SKM-1 treated with dmso at 0.1 percent for 144 hours (cell line): ENCODE measurements at regions not wholly inside any gene's neighbourhood (a gene's known extent, or its start where the extent isn't known, plus 50 kb on each side); places are given as distances from the start of the nearest gene placed in this dataset.
"Not testable (repeated sequence)": the region's sequence is repeated elsewhere in the genome, so short reads cannot be mapped to it uniquely, and the experiment has no call there.

ENCODE experiments used
- DNase-seq: peaks from one replicate; lab custom pipeline; 2025; ENCODE audit not compliant: unreplicated experiment; lab: John Stamatoyannopoulos, UW

- DNase-seq, result no peak
Observed at GRCh38 chr2:6184532-6185292, 492.5 kb downstream of the SOX11 start.

DNA sequence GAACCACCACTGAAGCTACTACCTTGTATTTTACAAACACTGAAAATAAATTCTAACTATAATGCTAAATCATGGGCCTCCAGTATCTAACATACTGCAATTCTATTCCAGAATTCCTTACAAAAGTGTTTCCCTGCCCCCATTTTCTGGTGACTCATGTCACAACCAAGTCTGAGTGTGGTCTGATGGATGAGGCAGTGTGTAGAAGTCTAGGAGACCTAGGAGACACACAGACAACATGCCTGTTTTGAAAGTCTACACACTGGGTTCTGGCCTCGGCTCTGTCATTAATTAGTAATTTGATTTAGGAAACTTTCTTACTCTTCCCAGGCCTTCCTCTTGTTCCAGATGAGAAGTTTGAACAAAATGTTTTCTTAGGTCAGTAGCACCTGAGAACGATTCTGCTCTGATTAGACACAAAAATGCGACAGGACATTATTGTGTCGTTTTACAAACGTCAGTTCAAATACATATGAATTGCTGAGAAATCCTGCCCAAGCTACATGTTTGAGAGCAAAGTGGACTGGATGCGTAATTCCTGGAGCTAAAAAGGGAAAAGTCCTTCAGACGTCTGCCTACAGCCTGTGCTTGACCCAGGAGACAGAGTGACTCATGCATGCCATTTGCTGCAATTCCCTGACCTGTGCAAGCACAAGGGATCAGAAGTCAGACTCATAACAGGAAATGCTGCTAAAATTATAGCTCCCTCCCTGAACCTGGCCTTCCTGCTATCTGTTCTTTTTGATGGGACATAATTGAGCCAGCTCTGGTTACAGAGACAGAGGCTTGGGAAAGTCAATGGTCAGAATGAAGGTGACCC lies 494.4 kb downstream of the SOX11 start:
- DNase-seq, result no peak

DNA sequence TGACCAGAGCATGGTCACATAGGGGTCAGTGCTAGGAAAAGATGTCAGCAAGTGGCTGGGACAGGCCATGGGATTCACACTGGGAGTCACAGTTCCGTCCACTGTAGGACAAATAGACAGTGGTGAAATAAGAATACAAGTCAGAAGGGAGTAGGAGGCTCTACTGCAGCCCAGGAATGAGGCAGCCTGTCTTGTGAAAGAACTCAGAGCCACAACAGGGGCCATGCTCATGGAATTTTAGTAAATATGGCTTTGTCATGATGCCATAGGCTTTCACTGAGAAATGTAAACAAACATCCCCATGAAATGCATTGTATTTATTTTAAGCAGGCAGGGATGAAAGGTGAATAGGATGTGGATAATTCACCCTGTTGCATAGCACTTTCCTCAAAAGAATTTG lies 504.3 kb downstream of the SOX11 start:
- DNase-seq, result no peak

GRCh38 chr2:6198370-6198919 lies 506.3 kb downstream of the SOX11 start:
- DNase-seq, result not testable (repeated sequence)

DNA sequence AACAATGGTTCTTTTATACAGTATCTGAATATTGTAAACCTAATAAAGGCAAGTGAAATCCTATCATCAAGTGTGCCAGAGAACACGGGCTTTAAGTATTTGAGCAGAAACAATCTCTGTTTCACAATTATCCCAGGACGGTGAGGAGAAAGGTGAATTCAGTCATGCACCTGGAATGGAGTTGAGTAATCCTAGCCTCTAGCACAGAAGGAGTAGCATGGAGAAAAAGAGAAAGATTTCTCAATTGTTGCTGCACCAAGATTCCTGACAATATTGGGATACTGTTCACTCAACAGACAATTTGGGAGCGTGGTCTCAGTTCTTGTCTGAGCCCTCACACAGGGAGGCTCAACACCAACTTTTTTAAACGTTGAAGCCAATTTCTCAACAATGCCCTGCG lies 510.6 kb downstream of the SOX11 start:
- no peak for DNase-seq

GRCh38 chr2:6203291-6203959 lies 511.2 kb downstream of the SOX11 start:
- no peak for DNase-seq

DNA sequence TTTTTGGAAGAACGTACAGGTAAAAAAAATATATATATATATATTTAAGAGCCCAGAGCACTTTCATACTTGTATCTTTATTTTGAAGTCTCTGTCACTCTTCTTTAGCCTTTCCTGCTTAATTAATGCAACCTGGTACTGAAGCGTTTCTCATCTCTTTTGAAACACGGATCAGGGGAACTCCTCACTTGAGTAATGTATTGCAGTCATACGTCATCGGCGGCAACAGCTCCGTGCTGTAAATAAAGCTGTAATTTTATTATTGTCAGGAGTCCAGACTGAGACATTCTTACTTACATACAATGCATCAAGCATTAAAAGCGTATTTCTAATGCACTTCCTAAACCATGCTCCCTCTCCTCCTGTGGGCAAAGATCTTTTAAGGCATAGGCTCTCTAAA lies 514.7 kb downstream of the SOX11 start:
- DNase-seq, result no peak

GRCh38 chr2:6211236-6211635 lies 519.1 kb downstream of the SOX11 start:
- no peak for DNase-seq

DNA sequence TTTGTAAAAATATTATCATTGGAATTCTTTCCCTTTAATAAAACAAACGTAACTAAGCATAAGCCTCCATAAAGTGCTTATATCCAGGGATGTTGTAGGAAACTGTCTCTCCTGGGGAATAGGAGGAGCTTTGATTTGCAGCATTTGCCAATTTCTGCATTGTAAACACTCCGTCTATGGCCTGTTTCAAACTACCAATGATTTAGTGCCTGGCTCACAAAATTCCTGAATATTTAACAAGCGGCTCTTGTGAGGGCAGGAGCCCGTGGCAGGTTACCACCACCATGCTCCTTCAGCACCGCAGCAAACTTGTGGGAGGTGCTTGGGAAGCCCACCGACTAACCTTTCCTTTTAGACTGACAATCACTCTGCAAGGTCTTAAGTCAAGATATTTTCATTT lies 520.3 kb downstream of the SOX11 start:
- DNase-seq, result no peak

- no peak for DNase-seq
Observed at GRCh38 chr2:6213056-6213780, 521.0 kb downstream of the SOX11 start.

GRCh38 chr2:6214471-6214870 lies 522.3 kb downstream of the SOX11 start:
- no peak for DNase-seq

DNA sequence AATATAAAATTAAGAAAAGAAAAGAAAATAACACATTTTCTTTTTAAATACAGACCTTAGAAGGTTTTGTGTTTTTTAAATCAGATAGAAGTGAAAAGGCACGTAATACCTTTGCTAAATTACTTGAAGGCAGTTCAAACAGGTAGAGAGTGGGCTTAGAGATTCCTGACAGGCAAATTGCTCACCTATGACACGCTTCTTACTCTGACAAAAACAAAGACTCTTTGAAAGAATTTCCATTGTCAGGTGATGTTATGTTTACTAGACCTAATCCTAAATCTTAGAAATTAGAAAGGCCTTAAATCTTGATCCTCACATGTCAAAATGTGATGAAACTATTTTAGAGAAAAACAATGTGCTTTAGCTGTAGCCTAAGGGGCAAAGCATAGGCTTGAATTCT lies 522.9 kb downstream of the SOX11 start:
- no peak for DNase-seq

DNA sequence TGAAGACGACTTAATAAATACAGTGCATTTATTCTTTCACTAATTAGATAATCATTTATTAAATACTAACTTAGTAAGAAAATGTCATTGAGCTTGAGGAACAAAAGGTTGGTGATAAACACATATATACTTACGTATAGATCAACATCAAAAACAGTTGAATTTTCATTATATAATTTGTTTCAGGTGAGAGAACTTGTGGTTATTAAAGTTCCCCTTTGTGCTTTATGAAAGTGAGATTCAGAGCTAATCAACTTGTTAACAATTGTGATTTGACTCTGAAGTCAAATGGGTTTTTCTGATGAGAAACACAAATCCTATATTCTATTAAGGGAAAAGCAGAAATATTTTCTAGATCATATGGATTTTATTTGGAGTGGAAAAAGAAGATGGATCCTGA lies 524.0 kb downstream of the SOX11 start:
- DNase-seq, result no peak

DNA sequence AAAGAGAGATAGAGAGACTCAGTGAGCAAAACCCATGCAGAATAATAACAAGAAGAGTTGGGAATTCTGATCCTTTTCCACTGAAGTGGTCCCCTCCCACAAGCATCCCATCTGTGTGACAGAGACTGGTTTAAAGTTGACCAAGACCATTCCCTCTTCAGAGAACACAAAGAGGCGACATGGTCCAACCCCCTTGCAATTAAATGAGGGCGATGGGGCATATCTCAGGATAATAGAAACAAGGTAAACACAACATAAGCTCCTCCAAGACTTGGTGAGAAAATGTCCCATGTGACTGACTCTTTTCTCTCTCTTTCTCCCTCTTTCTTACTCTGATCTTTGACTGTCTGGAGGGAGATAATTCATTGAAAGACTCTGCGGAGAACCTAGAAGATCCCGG lies 526.7 kb downstream of the SOX11 start:
- DNase-seq, result no peak

DNA sequence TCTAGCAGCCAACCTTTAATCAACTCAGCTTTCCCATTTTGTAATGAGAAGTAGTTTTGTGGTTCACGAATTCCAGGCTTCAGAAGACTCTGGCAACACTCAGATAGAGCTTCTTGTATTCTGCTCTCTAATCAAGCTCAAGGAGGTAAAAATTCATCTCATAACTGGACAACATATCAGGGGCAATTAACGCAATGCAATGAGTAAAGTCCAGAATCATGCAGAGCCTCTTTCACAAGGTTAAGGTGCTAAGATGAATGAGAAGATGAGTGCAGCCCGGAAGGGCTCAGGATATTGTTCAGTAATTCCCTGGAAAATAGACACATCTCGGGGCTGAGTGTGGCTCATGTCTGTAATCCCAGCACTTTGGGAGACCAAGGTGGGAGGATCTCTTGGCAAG lies 527.7 kb downstream of the SOX11 start:
- no peak for DNase-seq

DNA sequence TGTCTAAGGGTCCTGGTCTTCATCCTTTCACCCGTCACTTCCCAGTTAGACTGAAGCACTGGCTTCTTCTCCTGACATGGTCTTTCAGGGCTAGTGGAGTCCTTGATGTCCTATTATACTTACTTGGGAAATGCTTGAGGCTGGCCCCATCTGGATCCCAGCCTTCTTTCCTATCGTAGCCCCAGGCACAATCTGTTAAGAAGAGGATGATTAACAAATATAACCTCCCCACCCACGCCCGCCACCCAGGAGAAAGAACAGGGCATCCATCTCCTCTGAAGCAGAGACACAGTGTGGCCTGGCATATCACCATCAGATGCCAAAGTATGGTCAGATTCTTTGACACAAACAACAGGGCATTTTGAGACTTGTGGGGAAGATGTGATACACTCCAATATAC lies 530.1 kb downstream of the SOX11 start:
- DNase-seq, result no peak

- no peak for DNase-seq
Observed at GRCh38 chr2:6224267-6224666, 532.1 kb downstream of the SOX11 start.

- DNase-seq, result no peak
Observed at GRCh38 chr2:6228251-6228650, 536.1 kb downstream of the SOX11 start.

DNA sequence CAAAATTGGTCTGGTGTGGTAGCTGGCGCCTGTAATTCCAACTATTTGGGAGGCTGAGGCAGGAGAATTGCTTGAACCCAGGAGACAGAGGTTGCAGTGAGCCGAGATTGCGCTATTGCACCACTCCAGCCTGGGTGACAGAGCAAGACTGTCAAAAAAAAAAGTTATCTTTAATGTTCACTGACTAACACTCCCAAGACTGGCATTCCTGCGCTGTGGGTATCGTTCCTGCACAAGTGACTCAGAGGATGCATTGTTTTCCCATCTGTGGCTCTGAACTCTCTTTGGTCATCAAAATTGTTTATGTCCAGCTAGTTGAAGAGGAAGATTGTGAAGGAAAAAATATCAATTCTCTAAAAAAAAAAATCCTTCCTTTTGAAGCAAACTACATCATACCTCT lies 539.0 kb downstream of the SOX11 start:
- DNase-seq, result no peak

DNA sequence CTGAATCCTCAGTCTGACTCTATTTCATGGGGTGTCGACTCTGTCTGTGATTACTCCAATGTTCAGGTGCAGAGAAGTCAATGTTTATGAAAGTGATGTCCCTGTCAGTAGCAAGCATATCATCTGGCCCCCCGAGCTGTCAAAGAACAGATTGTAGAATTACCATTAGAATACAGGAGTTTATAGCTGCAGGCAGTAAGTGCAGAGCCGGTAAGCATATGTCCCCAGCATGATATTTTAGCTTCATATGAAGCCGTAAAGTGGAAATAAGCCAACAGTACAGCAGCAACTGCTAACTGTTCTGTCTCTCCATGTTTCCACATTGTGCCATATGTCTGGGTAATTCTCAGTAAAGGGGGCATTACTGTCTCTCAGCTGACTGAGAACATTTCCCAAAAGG lies 541.8 kb downstream of the SOX11 start:
- no peak for DNase-seq

GRCh38 chr2:6234702-6235101 lies 542.5 kb downstream of the SOX11 start:
- no peak for DNase-seq
